SK-N-SH treated with all-trans-retinoic acid at 6 μM for 48 hours (cell line): ENCODE measurements at regions not wholly inside any gene's neighbourhood (a gene's known extent, or its start where the extent isn't known, plus 50 kb on each side); places are given as distances from the start of the nearest gene placed in this dataset.

Experiments
- ISL1 ChIP-seq: fragments of 250-450 bp; sonication (Bioruptor Pico); IDR thresholded peaks from 2 replicates; pipeline ENCODE4 v2.1.2; 2022; ENCODE audit warnings: mild to moderate bottlenecking, moderate library complexity
- OSR1 ChIP-seq: fragments of 250-450 bp; sonication (Bioruptor Pico); IDR thresholded peaks from 2 replicates; pipeline ENCODE4 v1.8.0; 2022; ENCODE audit warnings: moderate library complexity, mild to moderate bottlenecking, inconsistent platforms
- PPARA ChIP-seq: fragments of 250-450 bp; sonication (Bioruptor Pico); IDR thresholded peaks from 2 replicates; pipeline ENCODE4 v1.5.0; 2020; ENCODE audit warnings: mild to moderate bottlenecking, borderline replicate concordance
- RARB ChIP-seq: fragments of 250-450 bp; sonication (Bioruptor Pico); IDR thresholded peaks from 2 replicates; pipeline ENCODE4 v1.8.0; 2021; ENCODE audit warnings: mild to moderate bottlenecking, moderate library complexity
- SNAI2 ChIP-seq: fragments of 250-450 bp; sonication (Bioruptor Pico); IDR thresholded peaks from 2 replicates; pipeline ENCODE4 v1.5.0; 2020; ENCODE audit warnings: mild to moderate bottlenecking, moderate library complexity
- TCF4 ChIP-seq: fragments of 250-450 bp; sonication (Bioruptor Pico); IDR thresholded peaks from 2 replicates; pipeline ENCODE4 v1.8.0; 2021; ENCODE audit warnings: mild to moderate bottlenecking, moderate library complexity, borderline replicate concordance
- ZC3H10 ChIP-seq: fragments of 250-450 bp; sonication (Bioruptor Pico); IDR thresholded peaks from 2 replicates; pipeline ENCODE4 v1.5.1; 2021; ENCODE audit warnings: mild to moderate bottlenecking, moderate library complexity
- ZFP30 ChIP-seq: fragments of 450-650 bp; formaldehyde crosslinking; IDR thresholded peaks from 2 replicates; pipeline ENCODE4 v1.5.0; 2022; ENCODE audit warnings: mild to moderate bottlenecking, moderate library complexity
- ZNF70 ChIP-seq: fragments of 450-650 bp; formaldehyde crosslinking; IDR thresholded peaks from 2 replicates; pipeline ENCODE4 v1.5.0; 2020; ENCODE audit warnings: mild to moderate bottlenecking, moderate library complexity
- ZNF8 ChIP-seq: fragments of 450-650 bp; formaldehyde crosslinking; IDR thresholded peaks from 2 replicates; pipeline ENCODE4 v1.5.0; 2020; ENCODE audit warnings: mild to moderate bottlenecking, moderate library complexity

DNA sequence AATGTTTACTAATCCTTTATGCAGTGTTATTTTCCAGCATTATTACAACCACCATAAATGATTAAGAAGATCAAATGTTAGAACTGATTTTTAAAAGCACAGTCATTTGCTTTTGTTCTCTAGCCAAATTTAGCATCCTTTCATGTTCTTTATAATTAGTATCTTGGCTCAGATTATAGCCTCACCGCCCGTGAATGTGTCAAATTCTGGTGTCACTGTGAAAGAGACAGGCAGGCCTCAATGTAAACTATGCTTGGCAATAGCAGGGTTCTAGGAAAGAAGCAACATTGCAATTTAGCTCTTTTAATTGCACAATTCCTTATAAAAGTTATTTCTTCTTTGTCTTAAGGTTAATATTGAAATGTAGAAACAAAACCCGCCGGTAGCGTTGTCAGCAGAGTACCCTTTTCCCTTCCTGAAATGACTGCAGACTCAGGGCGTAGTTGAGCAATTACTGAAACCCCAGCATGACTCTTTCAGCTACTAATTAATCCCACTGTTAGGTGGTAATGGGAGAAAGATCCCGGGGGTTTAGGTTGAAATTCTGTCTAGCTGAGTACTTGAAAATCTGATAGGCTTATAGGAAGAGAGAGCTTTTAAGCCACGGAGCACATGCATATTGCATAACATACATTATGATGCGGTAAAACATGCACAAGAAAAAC lies 1600.5 kb upstream of the SEL1L start:
- TF ChIP-seq ISL1 (CRISPR knock-in tag), result no peak
- no peak for TF ChIP-seq ZC3H10 (CRISPR knock-in tag)
- TF ChIP-seq ZFP30 (CRISPR knock-in tag), result no peak
- no peak for TF ChIP-seq SNAI2 (CRISPR knock-in tag)
- no peak for TF ChIP-seq ZNF70 (CRISPR knock-in tag)
- TF ChIP-seq PPARA (CRISPR knock-in tag), result no peak
- TF ChIP-seq RARB, result no peak
- TF ChIP-seq ZNF8 (CRISPR knock-in tag), result no peak
- TF ChIP-seq TCF4, result no peak
- no peak for TF ChIP-seq OSR1 (CRISPR knock-in tag)
